ENCODE measurements at regions not wholly inside any gene's neighbourhood (a gene's known extent, or its start where the extent isn't known, plus 50 kb on each side); places are given as distances from the start of the nearest gene placed in this dataset.

DNA sequence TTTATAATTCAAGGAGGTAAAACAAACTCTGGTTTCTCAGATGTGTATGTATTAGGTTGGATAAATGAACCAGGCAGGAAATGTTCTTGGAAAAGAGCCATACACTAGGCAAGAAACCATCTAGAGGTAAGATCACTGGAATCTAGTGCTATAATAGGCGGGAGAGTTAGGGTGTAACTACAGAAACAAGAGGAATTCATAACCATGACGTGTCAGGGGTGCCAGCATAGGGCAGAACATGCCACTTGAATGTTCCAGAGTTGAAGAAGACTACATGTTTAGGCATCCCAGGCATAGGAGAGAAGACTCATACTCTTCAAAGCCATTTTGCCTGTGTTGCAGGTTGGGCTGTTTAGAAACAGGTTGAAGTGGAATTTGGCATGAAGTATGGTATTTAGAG is 198.7 kb downstream of the CCNG2 start:
- no peak for TF ChIP-seq EZH2phosphoT487 (IDR thresholded peaks at IDR 0.05; ENCODE audit: borderline replicate concordance, low read depth, low read length)
- TF ChIP-seq, protein P1, sequence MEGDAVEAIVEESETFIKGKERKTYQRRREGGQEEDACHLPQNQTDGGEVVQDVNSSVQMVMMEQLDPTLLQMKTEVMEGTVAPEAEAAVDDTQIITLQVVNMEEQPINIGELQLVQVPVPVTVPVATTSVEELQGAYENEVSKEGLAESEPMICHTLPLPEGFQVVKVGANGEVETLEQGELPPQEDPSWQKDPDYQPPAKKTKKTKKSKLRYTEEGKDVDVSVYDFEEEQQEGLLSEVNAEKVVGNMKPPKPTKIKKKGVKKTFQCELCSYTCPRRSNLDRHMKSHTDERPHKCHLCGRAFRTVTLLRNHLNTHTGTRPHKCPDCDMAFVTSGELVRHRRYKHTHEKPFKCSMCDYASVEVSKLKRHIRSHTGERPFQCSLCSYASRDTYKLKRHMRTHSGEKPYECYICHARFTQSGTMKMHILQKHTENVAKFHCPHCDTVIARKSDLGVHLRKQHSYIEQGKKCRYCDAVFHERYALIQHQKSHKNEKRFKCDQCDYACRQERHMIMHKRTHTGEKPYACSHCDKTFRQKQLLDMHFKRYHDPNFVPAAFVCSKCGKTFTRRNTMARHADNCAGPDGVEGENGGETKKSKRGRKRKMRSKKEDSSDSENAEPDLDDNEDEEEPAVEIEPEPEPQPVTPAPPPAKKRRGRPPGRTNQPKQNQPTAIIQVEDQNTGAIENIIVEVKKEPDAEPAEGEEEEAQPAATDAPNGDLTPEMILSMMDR (conservative IDR thresholded peaks at IDR 0.05; ENCODE audit: low read length) = no peak

Measured in OCI-LY7 (cell line).